Fibroblast of gingiva (primary cell): ENCODE measurements at regions not wholly inside any gene's neighbourhood (a gene's known extent, or its start where the extent isn't known, plus 50 kb on each side); places are given as distances from the start of the nearest gene placed in this dataset.
"Not testable (repeated sequence)": the region's sequence is repeated elsewhere in the genome, so short reads cannot be mapped to it uniquely, and the experiment has no call there.

Source experiments
- DNase-seq: peaks from one replicate; pipeline ENCODE4 v3.0.0-alpha.2; 2011; ENCODE audit warnings: low read depth

GRCh38 chr1:188752027-188752426, 1725.6 kb downstream of the BRINP3 start:
- not testable (repeated sequence) for DNase-seq

- DNase-seq = not testable (repeated sequence)
Observed at GRCh38 chr1:188757747-188758146, 1719.9 kb downstream of the BRINP3 start.

- DNase-seq = no peak
Observed at GRCh38 chr1:188761226-188761625, 1716.4 kb downstream of the BRINP3 start.

GRCh38 chr1:188762166-188762743, 1715.4 kb downstream of the BRINP3 start:
- DNase-seq = no peak

GRCh38 chr1:188763541-188763940, 1714.1 kb downstream of the BRINP3 start:
- DNase-seq = no peak

GRCh38 chr1:188769181-188769580, 1708.5 kb downstream of the BRINP3 start:
- no peak for DNase-seq

- no peak for DNase-seq
Observed at GRCh38 chr1:188769936-188770335, 1707.7 kb downstream of the BRINP3 start.

- no peak for DNase-seq
Observed at GRCh38 chr1:188778578-188778977, 1699.1 kb downstream of the BRINP3 start.

- DNase-seq = no peak
Observed at GRCh38 chr1:188782220-188782841, 1695.3 kb downstream of the BRINP3 start.

- DNase-seq = no peak
Observed at GRCh38 chr1:188794969-188795368, 1682.7 kb downstream of the BRINP3 start.

- not testable (repeated sequence) for DNase-seq
Observed at GRCh38 chr1:188812153-188812552, 1665.5 kb downstream of the BRINP3 start.

- not testable (repeated sequence) for DNase-seq
Observed at GRCh38 chr1:188812836-188813573, 1664.7 kb downstream of the BRINP3 start.

- no peak for DNase-seq
Observed at GRCh38 chr1:188817814-188818213, 1659.8 kb downstream of the BRINP3 start.

- DNase-seq = no peak
Observed at GRCh38 chr1:188822248-188822647, 1655.4 kb downstream of the BRINP3 start.

GRCh38 chr1:188825471-188825870, 1652.2 kb downstream of the BRINP3 start:
- no peak for DNase-seq

GRCh38 chr1:188826800-188827199, 1650.9 kb downstream of the BRINP3 start:
- DNase-seq = no peak

GRCh38 chr1:188827400-188827799, 1650.3 kb downstream of the BRINP3 start:
- DNase-seq = no peak

GRCh38 chr1:188841111-188841696, 1636.5 kb downstream of the BRINP3 start:
- DNase-seq = not testable (repeated sequence)

GRCh38 chr1:188846468-188846867, 1631.2 kb downstream of the BRINP3 start:
- no peak for DNase-seq

- no peak for DNase-seq
Observed at GRCh38 chr1:188857526-188858087, 1620.1 kb downstream of the BRINP3 start.

GRCh38 chr1:188867614-188868013, 1610.0 kb downstream of the BRINP3 start:
- no peak for DNase-seq

- no peak for DNase-seq
Observed at GRCh38 chr1:188871164-188871563, 1606.5 kb downstream of the BRINP3 start.

- no peak for DNase-seq
Observed at GRCh38 chr1:188872376-188872775, 1605.3 kb downstream of the BRINP3 start.
